Mammary epithelial cell (primary cell): ENCODE measurements at regions not wholly inside any gene's neighbourhood (a gene's known extent, or its start where the extent isn't known, plus 50 kb on each side); places are given as distances from the start of the nearest gene placed in this dataset.

Source experiments
- CTCF ChIP-seq, 2 donors: IDR thresholded peaks in 1 of 2; conservative IDR thresholded peaks in 1 of 2; 2 replicates each; pipeline ENCODE4 v1.5.1; 2011 to 2012; ENCODE audit warnings: inconsistent platforms in 2 of 2, low read length in 2 of 2, mild to moderate bottlenecking in 2 of 2, control low read depth in 1 of 2, low read depth in 1 of 2; ENCODE audit not compliant: insufficient read depth in 1 of 2; ENCODE audit errors: extremely low read depth in 1 of 2
- EZH2 ChIP-seq: IDR thresholded peaks from 2 replicates; pipeline ENCODE4 v1.6.1; 2012; ENCODE audit warnings: low read length, inconsistent platforms, borderline replicate concordance

GRCh38 chrX:113048896-113049295 lies 208.3 kb upstream of the AMOT start:
- no peak for TF ChIP-seq CTCF (conservative IDR thresholded peaks at IDR 0.05 in 1 of 2, IDR thresholded peaks at IDR 0.05 in 1 of 2; ENCODE audit: extremely low read depth in 1 of 2, insufficient read depth in 1 of 2, low read depth in 1 of 2, low read length in 2 of 2)
- no peak for TF ChIP-seq EZH2
